ENCODE measurements at regions not wholly inside any gene's neighbourhood (a gene's known extent, or its start where the extent isn't known, plus 50 kb on each side); places are given as distances from the start of the nearest gene placed in this dataset.

GRCh38 chr5:6302684-6303083 lies 75.7 kb downstream of the MED10 start:
- TF ChIP-seq POLR2A (IDR thresholded peaks at IDR 0.05) (no peak), CTCF (IDR thresholded peaks at IDR 0.05) (no peak)
